ENCODE measurements at regions not wholly inside any gene's neighbourhood (a gene's known extent, or its start where the extent isn't known, plus 50 kb on each side); places are given as distances from the start of the nearest gene placed in this dataset.

GRCh38 chr5:18323891-18324290 is 689.6 kb downstream of the TAF11L14 start:
- no peak overlapping the region for H2AFZ ChIP-seq (ENCODE audit: low read length)
- ATAC-seq (no peak), FAIRE-seq (no peak), DNase-seq (ENCODE audit: low spot score) (no peak)
- WGBS (ENCODE audit: low lambda C conversion rate), result 0% methylated on average over 2 of the region's 2 CpGs
- no peaks in the 10 kb centered on the region for H3K9me3 ChIP-seq (ENCODE audit: low read length)
- in situ Hi-C loops (cut with HindIII; ENCODE audit: extremely low pct_ligation_motif_present, low pct_unique_long_range_greater_than_20kb), result no loop called here
- H3K27me3 ChIP-seq (ENCODE audit: control insufficient read depth in 1 of 2, insufficient read depth in 2 of 2, low read length in 2 of 2), result no peaks in the 10 kb centered on the region
- no peak overlapping the region for H3K4me2 ChIP-seq (ENCODE audit: low read depth, low read length)
- TF ChIP-seq TSC22D2 (CRISPR knock-in tag; IDR thresholded peaks at IDR 0.05; ENCODE audit: borderline replicate concordance) (no peak), ZBTB2 (CRISPR knock-in tag; IDR thresholded peaks at IDR 0.05; ENCODE audit: low read depth) (no peak), ATF4 (CRISPR knock-in tag; IDR thresholded peaks at IDR 0.05) (no peak), RFX5 (IDR thresholded peaks at IDR 0.05; ENCODE audit: low read depth, low read length) (no peak), BCL6 (CRISPR knock-in tag; IDR thresholded peaks at IDR 0.05) (no peak), LCORL (IDR thresholded peaks at IDR 0.05) (no peak), LCORL (CRISPR knock-in tag; IDR thresholded peaks at IDR 0.05) (no peak), YEATS2 (CRISPR knock-in tag; IDR thresholded peaks at IDR 0.05; ENCODE audit: borderline replicate concordance) (no peak), KLF9 (CRISPR knock-in tag; IDR thresholded peaks at IDR 0.05; ENCODE audit: low read depth) (no peak), ZKSCAN8 (CRISPR knock-in tag; IDR thresholded peaks at IDR 0.05; ENCODE audit: borderline replicate concordance) (no peak), MATR3 (CRISPR knock-in tag; IDR thresholded peaks at IDR 0.05) (no peak), WIZ (CRISPR knock-in tag; IDR thresholded peaks at IDR 0.05) (no peak), IRF1 (CRISPR knock-in tag; IDR thresholded peaks at IDR 0.05; ENCODE audit: low read depth) (no peak), ZBTB33 (CRISPR knock-in tag; IDR thresholded peaks at IDR 0.05) (no peak), ZFX (CRISPR knock-in tag; IDR thresholded peaks at IDR 0.05; ENCODE audit: low read depth) (no peak), MZF1 (CRISPR knock-in tag; IDR thresholded peaks at IDR 0.05; ENCODE audit: borderline replicate concordance) (no peak), TBL1XR1 (IDR thresholded peaks at IDR 0.05; ENCODE audit: borderline replicate concordance, low read length, partially characterized antibody) (no peak)
- no peaks in the 10 kb centered on the region for H3K4me1 ChIP-seq (ENCODE audit: insufficient read depth, low read length)
- ChIA-PET CTCF (ENCODE audit: low intra/inter-chr PET ratio, low total read pairs) (no interaction called here), POLR2A (no interaction called here)
- no peak overlapping the region for H3K9ac ChIP-seq (ENCODE audit: insufficient read depth, low read depth, low read length)
- H3K36me3 ChIP-seq (replicated peaks in 1 of 2; ENCODE audit: control insufficient read depth in 1 of 2, insufficient read depth in 2 of 2, low read length in 2 of 2), result no peaks in the 10 kb centered on the region
- intact Hi-C loops (cut with micrococcal nuclease; ENCODE audit: unreplicated experiment), result no loop called here
- no TSS peak for BruUV-seq (replicated peaks)
- no peak overlapping the region for H3K4me3 ChIP-seq (replicated peaks in 1 of 3; ENCODE audit: insufficient read depth in 1 of 3, low read depth in 2 of 3, low read length in 3 of 3)
- H3K79me2 ChIP-seq (ENCODE audit: insufficient read depth, low read length), result no peaks in the 10 kb centered on the region
- H3K27ac ChIP-seq (ENCODE audit: extremely low read length, insufficient read depth, low read length), result no peak overlapping the region
- H4K20me1 ChIP-seq (ENCODE audit: insufficient read depth, low read length), result no peaks in the 10 kb centered on the region

Measured in HepG2 (cell line).